Right lobe of liver (tissue), 4 donors: ENCODE measurements at regions not wholly inside any gene's neighbourhood (a gene's known extent, or its start where the extent isn't known, plus 50 kb on each side); places are given as distances from the start of the nearest gene placed in this dataset.

Experiments
- CTCF ChIP-seq, 4 donors: fragments of 200-600 bp in 3 of 4; fragments of 450-650 bp in 1 of 4; IDR thresholded peaks; one replicate each; pipeline versions ENCODE4 v1.5.1 to v1.8.0; 2016 to 2022; ENCODE audit warnings: antibody characterized with exemption in 4 of 4, mild to moderate bottlenecking in 2 of 4
- POLR2A ChIP-seq: fragments of 450-650 bp; IDR thresholded peaks from one replicate; pipeline ENCODE4 v1.6.1; 2017; ENCODE audit warnings: antibody characterized with exemption, mild to moderate bottlenecking
- donor health status: DM: no; HTN: no; CAD: no.
- donor health status: DM: no; HTN: no; CAD: no.
- donor health status: DM: no; HTN: yes; CAD: no.

- TF ChIP-seq CTCF (IDR thresholded peaks at IDR 0.05) (no peak), POLR2A (no peak)
Measured at GRCh38 chr11:130578738-130579368, 130.4 kb downstream of the ADAMTS15 start.
